ENCODE measurements at regions not wholly inside any gene's neighbourhood (a gene's known extent, or its start where the extent isn't known, plus 50 kb on each side); places are given as distances from the start of the nearest gene placed in this dataset.

- H2BK12ac ChIP-seq (ENCODE audit: low read depth, low read length): no peak overlapping the region
- CTCF ChIA-PET (ENCODE audit: partially characterized antibody): interaction anchor here (0.8 kb wide), 1 partner anchor 48 kb away, joined by 3 read pairs; no protein-coding TSS in a partner anchor
- H4K20me1 ChIP-seq (replicated peaks in 1 of 2; ENCODE audit: control insufficient read depth in 1 of 2, insufficient read depth in 2 of 2, low read length in 2 of 2): no peaks in the 10 kb centered on the region
- no peak overlapping the region for H2AFZ ChIP-seq (ENCODE audit: low read length)
- no peak overlapping the region for H3K4me2 ChIP-seq (ENCODE audit: insufficient read depth in 1 of 2, low read depth in 2 of 2, low read length in 2 of 2)
- H3K9ac ChIP-seq (replicated peaks in 1 of 4; ENCODE audit: extremely low read depth in 1 of 4, low read depth in 3 of 4, low read length in 3 of 4): no peak overlapping the region
- no peak overlapping the region for H2BK15ac ChIP-seq (ENCODE audit: low read length)
- H3K4me1 ChIP-seq (replicated peaks in 1 of 4; ENCODE audit: control insufficient read depth in 3 of 4, insufficient read depth in 4 of 4, low read length in 3 of 4): peaks cover 0 to 3% (median under 1%) of the 10 kb centered on the region in 4 experiments; a peak in 1 of 7 replicates
- no peak overlapping the region for H3K56ac ChIP-seq (replicated peaks; ENCODE audit: insufficient read length, low read depth, low read length)
- no peaks in the 10 kb centered on the region for H3K36me3 ChIP-seq (ENCODE audit: control insufficient read depth in 2 of 4, insufficient read depth in 4 of 4, low read length in 3 of 4)
- no peak overlapping the region for H2AK5ac ChIP-seq (ENCODE audit: low read depth, low read length)
- no peak overlapping the region for H4K5ac ChIP-seq (ENCODE audit: insufficient read length, low read depth, low read length)
- no peak overlapping the region for H3K18ac ChIP-seq (ENCODE audit: extremely low read depth, low read length)
- no peak overlapping the region for H3K14ac ChIP-seq (ENCODE audit: insufficient read length)
- H4K8ac ChIP-seq (ENCODE audit: extremely low read depth, insufficient read depth, low read length): no peak overlapping the region
- no peak overlapping the region for H2BK120ac ChIP-seq (replicated peaks; ENCODE audit: low read depth, low read length)
- no peak overlapping the region for H3K4me3 ChIP-seq (ENCODE audit: extremely low read depth in 1 of 4, insufficient read depth in 2 of 4, low read depth in 3 of 4, low read length in 4 of 4)
- DNase-seq (ENCODE audit: low read depth in 1 of 2, low spot score in 2 of 2) (no peak), FAIRE-seq (no peak)
- no peaks in the 10 kb centered on the region for H3K23me2 ChIP-seq (ENCODE audit: low read depth, low read length)
- no peak overlapping the region for H3K27ac ChIP-seq (ENCODE audit: low read depth, low read length)
- no peak overlapping the region for H3K4ac ChIP-seq (replicated peaks; ENCODE audit: insufficient read length, low read depth, low read length)
- no peaks in the 10 kb centered on the region for H3K79me2 ChIP-seq (ENCODE audit: control insufficient read depth in 1 of 2, insufficient read depth in 2 of 2, low read length in 2 of 2)
- POLR2A ChIA-PET (ENCODE audit: partially characterized antibody): no interaction called here
- TF ChIP-seq JUND (IDR thresholded peaks at IDR 0.05; ENCODE audit: low read length) (no peak), BCL11A (IDR thresholded peaks at IDR 0.05; ENCODE audit: low read depth in 2 of 2, low read length in 2 of 2) (no peak), RXRA (IDR thresholded peaks at IDR 0.05; ENCODE audit: insufficient read depth, low read depth, low read length) (no peak), NANOG (IDR thresholded peaks at IDR 0.05; ENCODE audit: insufficient read depth, low read depth, low read length, poor library complexity, severe bottlenecking) (no peak), SP1 (IDR thresholded peaks at IDR 0.05; ENCODE audit: low read depth, low read length) (no peak), HDAC2 (IDR thresholded peaks at IDR 0.05; ENCODE audit: borderline replicate concordance in 1 of 2, low read depth in 2 of 2, low read length in 2 of 2) (no peak), TAF1 (IDR thresholded peaks at IDR 0.05; ENCODE audit: low read depth, low read length) (no peak)
- H3K27me3 ChIP-seq (replicated peaks in 1 of 4; ENCODE audit: control insufficient read depth in 3 of 4, extremely low read depth in 1 of 4, insufficient read depth in 3 of 4, low read length in 3 of 4): no peaks in the 10 kb centered on the region
- H4K91ac ChIP-seq (replicated peaks; ENCODE audit: insufficient read length, low read length): no peak overlapping the region
- 99% methylated on average over 5 of the region's 5 CpGs; no CpG with 5 or more reads in 1 of the 2 experiments for WGBS, 2 experiments (ENCODE audit: extremely low coverage in 1 of 2, insufficient coverage in 1 of 2, insufficient read length in 1 of 2, insufficient replicate concordance in 2 of 2, low coverage in 1 of 2, low lambda C conversion rate in 2 of 2, missing lambda C conversion rate in 1 of 2)
- no peaks in the 10 kb centered on the region for H3K79me1 ChIP-seq (ENCODE audit: low read depth, low read length)
- H2BK5ac ChIP-seq (ENCODE audit: low read depth, low read length): no peak overlapping the region
- no peak overlapping the region for H2BK20ac ChIP-seq (ENCODE audit: low read length)
- H3K23ac ChIP-seq (ENCODE audit: insufficient read length): no peak overlapping the region
- H3K9me3 ChIP-seq (ENCODE audit: insufficient read depth in 2 of 2, low read depth in 1 of 2, low read length in 1 of 2): no peaks in the 10 kb centered on the region
Observed at GRCh38 chr18:38520786-38521185, 955.2 kb upstream of the CELF4 start.

Measured in H1 (cell line).